ENCODE measurements at regions not wholly inside any gene's neighbourhood (a gene's known extent, or its start where the extent isn't known, plus 50 kb on each side); places are given as distances from the start of the nearest gene placed in this dataset.
"Not testable (repeated sequence)": the region's sequence is repeated elsewhere in the genome, so short reads cannot be mapped to it uniquely, and the experiment has no call there.

DNA sequence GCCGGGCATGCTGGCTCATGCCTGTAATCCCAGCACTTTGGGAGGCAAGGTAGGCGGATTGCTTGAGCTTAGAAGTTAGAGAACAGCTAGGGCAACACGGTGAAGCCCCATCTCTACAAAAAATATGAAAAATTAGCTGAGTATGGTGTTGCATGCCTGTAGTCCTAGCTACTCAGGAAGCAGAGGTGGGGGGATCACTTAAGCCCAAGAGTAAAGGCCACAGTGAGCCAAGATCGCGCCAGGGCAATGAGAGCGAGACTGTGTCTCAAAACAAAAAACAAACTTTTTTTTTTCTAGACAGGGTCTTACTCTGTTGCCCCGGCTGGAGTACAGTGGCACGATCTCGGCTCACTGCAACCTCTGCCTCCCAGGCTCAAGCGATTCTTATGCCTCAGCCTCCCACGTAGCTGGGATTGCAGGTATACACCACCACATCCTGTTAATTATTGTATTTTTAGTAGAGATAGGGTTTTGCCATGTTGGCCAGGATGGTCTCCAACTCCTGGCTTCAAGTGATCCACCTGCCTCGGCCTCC, 307.5 kb downstream of the GOLGA6L6 start:
- not testable (repeated sequence) for DNase-seq (ENCODE audit: low read depth)

DNA sequence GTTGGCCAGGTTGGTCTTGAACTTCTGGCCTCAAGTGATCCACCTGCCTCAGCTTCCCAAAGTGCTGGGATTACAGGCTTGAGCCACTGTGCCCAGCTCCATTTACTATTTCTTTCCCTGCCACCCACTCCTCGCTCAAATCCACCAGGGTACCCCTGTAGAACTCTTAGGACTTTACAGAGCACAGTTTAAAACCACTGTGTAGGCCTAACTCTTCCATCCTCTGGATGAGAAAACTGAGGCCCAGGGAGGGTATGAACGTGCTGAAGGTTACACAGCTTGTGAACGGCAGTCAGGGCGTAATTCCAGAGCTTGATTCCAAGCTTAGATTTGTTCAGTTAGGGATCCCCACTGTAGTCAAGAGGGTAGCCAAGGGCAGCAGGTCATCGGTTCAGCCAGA, 309.1 kb downstream of the GOLGA6L6 start:
- DNase-seq (ENCODE audit: low read depth) = not testable (repeated sequence)

- not testable (repeated sequence) for DNase-seq (ENCODE audit: low read depth)
These were observed 310.9 kb downstream of the GOLGA6L6 start for GRCh38 chr15:20230656-20231055.

DNA sequence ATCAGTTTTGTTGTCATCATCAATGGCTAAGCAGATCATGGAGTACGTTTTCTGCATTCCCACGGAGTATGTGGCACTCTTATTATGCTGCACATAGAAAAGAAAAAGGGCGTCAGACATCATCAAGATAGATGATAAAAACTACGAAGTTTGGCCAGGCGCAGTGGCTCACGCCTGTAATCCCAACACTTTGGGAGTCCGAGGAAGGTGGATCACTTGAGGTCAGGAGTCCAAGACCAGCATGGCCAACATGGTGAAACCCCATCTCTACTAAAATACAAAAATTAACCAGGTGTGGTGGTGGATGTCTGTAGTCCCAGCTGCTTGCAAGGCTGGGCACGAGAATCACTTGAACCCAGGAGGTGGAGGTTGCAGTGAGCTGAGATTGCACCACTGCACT, 312.8 kb downstream of the GOLGA6L6 start:
- not testable (repeated sequence) for DNase-seq (ENCODE audit: low read depth)

DNA sequence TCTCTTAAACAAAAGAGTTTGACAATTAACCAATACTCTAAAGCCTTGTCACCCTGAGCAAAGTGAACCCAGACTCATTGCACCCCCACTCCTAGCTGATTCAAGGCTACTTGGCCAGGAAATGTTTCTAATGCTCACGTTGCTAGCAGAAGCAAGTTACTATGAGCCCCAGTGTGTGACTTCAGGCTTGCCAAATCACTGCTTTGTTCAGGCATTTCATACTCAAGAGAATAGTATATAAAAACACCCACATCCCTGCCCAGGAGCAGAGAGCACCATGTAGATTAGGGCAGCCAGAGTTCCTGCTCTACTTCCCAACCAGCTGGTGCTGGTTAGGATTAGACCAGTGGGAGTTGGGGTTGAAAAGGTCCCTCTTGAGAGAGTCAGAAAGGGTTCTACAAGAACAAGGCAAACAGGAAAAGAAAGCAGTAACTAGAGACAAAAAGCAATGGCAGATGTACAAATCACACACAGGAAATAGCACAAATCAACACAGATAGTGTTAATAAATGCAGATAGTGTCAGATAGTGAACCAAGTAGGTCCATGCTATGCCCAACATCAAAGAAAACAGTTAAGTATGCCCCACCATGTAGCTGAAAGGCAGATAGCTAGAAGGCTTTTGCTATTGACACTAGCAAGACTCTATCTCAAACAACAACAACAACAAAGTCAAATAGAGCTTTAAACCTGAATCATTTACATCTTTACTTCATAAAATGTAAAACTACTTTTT, 314.3 kb downstream of the GOLGA6L6 start:
- not testable (repeated sequence) for DNase-seq (ENCODE audit: low read depth)

GRCh38 chr15:20226531-20226930, 315.1 kb downstream of the GOLGA6L6 start:
- DNase-seq (ENCODE audit: low read depth) = not testable (repeated sequence)

DNA sequence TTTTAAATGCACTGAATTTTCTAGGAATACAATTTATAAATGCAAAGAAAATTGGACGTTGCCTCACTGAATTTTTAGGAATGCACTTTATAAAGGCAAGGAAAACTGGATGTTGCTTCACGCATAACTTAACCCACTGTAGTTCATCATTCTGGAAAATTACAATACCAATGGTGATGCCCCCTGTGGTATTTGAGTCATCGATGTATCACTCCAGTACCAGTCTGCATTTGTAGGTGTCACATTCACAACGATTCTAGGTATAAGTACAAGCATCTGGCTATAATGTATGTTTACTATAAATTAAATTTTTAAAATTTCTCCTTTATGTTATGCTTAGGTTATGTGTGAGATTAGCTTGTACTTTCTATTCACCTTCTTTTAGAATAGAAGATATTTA, 320.5 kb downstream of the GOLGA6L6 start:
- DNase-seq (ENCODE audit: low read depth) = not testable (repeated sequence)

GRCh38 chr15:20219171-20219570, 322.4 kb downstream of the GOLGA6L6 start:
- not testable (repeated sequence) for DNase-seq (ENCODE audit: low read depth)

DNA sequence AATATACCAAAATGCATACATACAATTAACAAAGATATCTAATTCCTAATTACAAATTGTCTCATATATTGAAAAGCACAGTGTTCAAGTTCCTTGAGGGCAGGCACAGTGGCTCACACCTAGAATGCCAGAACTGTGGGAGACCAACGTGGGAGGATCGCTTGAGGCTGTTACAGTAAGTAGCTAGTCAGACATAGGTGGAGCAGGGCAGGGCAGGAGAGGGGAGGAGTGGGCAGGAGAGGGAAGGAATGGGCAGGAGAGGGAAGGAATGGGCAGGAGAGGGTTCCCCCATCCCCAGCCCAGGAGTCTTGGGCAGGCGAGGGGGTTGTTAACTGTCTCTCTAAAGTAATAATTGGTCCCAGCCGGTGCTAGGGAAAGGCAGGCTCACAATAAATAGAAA, 325.9 kb downstream of the GOLGA6L6 start:
- DNase-seq (ENCODE audit: low read depth) = not testable (repeated sequence)

DNA sequence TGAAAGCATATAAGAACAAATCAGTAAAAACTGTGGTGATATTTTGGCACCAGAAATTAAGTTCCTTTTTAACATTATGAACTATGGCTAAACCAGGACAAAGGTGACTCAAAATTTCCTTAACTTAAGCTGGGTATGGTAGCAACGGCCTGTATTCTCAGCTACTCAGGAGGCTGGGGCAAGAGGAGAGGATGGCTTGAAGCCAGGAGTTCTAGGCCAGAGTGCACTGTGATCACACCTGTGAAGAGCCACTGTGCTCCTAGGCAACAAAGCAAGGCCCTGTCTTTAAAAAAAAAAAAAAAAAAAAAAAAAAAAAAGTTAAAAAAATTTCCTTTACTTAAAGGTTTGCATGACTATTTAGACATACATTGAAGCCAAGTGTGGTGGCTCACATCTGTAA, 327.5 kb downstream of the GOLGA6L6 start:
- DNase-seq (ENCODE audit: low read depth) = not testable (repeated sequence)

DNA sequence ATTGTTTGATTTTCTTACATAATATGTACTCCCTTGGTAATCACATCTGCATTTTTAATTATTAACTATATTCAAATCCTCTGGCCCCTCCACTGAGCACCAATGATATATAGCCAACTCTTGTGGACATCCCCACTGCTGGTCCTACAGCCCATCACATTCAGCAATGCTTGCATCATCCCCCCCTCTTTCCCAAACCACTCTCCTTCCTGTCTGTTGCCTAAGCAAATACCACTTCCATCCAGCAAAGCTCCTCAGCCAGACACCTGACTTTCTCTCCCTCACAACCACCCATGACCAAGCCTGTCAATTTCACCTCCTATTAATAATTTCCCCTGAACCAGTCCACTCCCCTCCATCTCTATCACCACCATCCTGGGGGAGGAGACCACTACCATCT, 330.1 kb downstream of the GOLGA6L6 start:
- not testable (repeated sequence) for DNase-seq (ENCODE audit: low read depth)

GRCh38 chr15:20209973-20210372, 331.6 kb downstream of the GOLGA6L6 start:
- not testable (repeated sequence) for DNase-seq (ENCODE audit: low read depth)

DNA sequence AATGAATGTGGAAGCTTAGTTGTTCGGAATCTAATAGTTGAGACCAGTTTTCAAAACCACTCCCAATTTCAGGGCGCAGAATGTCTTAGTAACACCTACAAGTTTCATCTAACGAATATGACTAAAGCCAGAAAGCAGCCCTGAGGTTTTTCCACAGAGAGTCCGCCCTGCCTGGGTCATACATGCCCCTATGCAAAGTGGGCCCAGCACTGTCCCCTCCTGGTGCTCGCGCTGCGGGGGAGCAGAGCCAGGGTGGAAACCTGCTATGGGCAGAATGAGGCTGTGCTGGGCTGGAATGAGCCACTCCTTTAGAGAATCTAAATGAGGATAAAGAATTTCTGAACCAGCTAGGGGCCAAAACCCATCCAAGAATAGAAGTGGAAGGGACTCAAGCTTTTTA, 334.0 kb downstream of the GOLGA6L6 start:
- not testable (repeated sequence) for DNase-seq (ENCODE audit: low read depth)

DNA sequence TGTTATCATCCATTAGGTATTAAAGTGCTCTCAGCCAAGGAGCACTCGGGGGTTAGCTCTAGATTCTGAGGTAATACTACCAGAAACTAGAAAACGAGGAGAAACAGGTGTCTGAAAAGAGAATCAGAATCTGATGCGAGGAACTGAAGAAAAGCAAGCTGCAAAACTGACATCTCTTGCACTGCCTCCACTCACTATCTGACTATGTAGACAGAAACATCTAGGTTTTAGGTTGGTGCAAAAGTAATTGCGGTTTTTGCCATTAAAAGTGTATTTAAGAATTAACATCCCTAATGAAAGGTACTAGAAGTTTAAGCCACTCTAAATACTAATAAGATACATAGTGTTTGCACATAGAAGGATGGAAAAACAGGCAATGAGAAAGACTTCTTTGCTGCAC, 334.4 kb downstream of the GOLGA6L6 start:
- not testable (repeated sequence) for DNase-seq (ENCODE audit: low read depth)

DNA sequence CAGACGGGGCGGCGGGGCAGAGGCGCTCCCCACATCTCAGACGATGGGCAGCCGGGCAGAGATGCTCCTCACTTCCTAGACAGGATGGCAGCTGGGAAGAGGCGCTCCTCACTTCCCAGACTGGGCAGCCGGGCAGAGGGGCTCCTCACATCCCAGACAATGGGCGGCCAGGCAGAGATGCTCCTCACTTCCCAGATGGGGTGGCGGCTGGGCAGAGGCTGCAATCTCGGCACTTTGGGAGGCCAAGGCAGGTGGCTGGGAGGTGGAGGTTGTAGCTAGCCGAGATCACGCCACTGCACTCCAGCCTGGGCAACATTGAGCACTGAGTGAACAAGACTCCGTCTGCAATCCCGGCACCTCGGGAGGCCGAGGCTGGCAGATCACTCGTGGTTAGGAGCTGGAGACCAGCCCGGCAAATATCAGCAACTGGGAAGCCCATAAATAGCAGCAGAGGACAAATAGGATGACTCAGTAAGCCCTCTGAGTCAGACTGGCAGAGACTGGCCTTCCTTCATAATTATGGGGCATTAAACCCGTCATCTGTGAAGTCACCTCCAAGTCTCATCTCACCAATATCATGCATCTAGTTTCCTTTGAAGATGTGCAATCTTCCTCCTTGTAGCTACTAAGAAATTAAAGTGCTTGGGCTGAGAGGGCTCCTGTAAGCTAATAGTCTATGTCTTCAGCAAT, 337.3 kb downstream of the GOLGA6L6 start:
- not testable (repeated sequence) for DNase-seq (ENCODE audit: low read depth)

DNA sequence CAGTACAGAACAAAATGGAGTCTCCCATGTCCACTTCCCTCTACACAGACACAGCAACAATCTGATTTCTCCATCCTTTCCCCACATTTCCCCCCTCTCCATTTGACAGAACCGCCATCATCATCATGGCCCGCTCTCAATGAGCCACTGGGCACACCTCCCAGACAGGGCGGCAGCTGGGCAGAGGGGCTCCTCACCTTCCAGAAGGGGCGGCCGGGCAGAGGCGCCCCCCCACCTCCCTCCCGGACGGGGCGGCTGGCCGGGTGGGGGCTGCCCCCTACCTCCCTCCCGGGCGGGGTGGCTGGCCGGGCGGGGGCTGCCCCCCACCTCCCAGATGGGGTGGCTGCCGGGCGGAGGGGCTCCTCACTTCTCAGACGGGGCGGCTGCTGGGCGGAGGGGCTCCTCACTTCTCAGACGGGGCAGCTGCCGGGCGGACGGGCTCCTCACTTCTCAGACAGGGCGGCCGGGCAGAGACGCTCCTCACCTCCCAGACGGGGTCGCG, 337.9 kb downstream of the GOLGA6L6 start:
- not testable (repeated sequence) for DNase-seq (ENCODE audit: low read depth)

DNA sequence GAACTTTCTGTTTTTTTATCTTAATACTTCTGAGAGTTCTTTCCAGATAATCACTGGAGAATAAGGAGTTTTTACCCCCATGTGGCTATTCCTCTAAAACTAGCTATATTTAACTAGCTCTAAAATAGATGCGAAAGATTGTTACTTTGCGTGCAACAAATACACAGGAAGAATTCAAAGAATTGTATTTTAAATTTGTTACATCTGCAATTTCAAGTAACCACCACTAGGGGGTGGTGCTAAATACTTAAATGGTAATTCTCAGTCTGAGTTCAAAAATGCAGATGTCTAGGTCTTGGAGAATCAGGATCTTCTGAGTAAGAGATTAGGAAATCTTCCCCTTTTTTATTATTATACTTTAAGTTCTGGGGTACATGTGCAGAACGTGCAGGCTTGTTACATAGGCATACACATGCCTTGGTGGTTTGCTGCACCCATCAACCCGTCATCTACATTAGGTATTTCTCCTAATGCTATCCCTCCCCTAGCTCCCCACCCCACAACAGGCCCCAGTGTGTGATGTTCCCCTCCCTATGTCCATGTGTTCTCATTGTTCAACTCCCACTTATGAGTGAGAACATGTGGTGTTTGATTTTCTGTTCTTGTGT, 346.9 kb downstream of the GOLGA6L6 start:
- DNase-seq (ENCODE audit: low read depth) = not testable (repeated sequence)

- peak; percentile 12 for DNase-seq (ENCODE audit: low read depth)
These were observed 348.3 kb downstream of the GOLGA6L6 start for GRCh38 chr15:20192982-20193929.

GRCh38 chr15:20191508-20192125, 350.0 kb downstream of the GOLGA6L6 start:
- DNase-seq (ENCODE audit: low read depth) = not testable (repeated sequence)

GRCh38 chr15:20188611-20189010, 353.0 kb downstream of the GOLGA6L6 start:
- not testable (repeated sequence) for DNase-seq (ENCODE audit: low read depth)
